Body of pancreas (tissue), 4 donors: ENCODE measurements at regions not wholly inside any gene's neighbourhood (a gene's known extent, or its start where the extent isn't known, plus 50 kb on each side); places are given as distances from the start of the nearest gene placed in this dataset.

Source experiments
- ATAC-seq: fragments of 150-250 bp; one replicate; pipeline ENCODE4 v1.9.1; 2016
- DNase-seq, 4 donors: peaks; one replicate each; pipeline ENCODE4 v3.0.0-alpha.2; 2019
- H3K27ac ChIP-seq, 4 donors: fragments of 200-600 bp; sonication (generic); 1 replicate in 3 of 4; 2 replicates in 1 of 4; pipeline versions ENCODE4 v1.5.1 to v1.6.1; 2016 to 2019; ENCODE audit warnings: mild to moderate bottlenecking in 1 of 4, mixed read lengths in 1 of 4, moderate library complexity in 1 of 4
- H3K27me3 ChIP-seq, 2 donors: fragments of 200-600 bp; sonication (generic); one replicate each; pipeline ENCODE4 v1.6.0; 2016; ENCODE audit warnings: mild to moderate bottlenecking in 1 of 2
- H3K36me3 ChIP-seq, 2 donors: fragments of 200-600 bp; sonication (generic); replicated peaks in 1 of 2; 2 replicates each; pipeline ENCODE4 v1.5.1; 2016; ENCODE audit warnings: low read depth in 2 of 2; ENCODE audit not compliant: insufficient read depth in 1 of 2
- H3K4me1 ChIP-seq: fragments of 200-600 bp; sonication (generic); one replicate; pipeline ENCODE4 v1.6.0; 2016
- H3K4me3 ChIP-seq, 2 donors: fragments of 200-600 bp; sonication (generic); 1 replicate in 1 of 2; 2 replicates in 1 of 2; pipeline ENCODE4 v1.5.1; 2016 to 2019
- H3K9me3 ChIP-seq, 3 donors: fragments of 200-600 bp; sonication (generic); 1 replicate in 2 of 3; 2 replicates in 1 of 3; pipeline ENCODE4 v1.5.1; 2016
- CTCF ChIP-seq, 7 experiments: fragments of 450-650 bp in 4 of 7; fragments of 200-600 bp in 3 of 7; sonication (generic) in 3 of 7; IDR thresholded peaks; one replicate each; pipeline ENCODE4 v1.5.1; 2016 to 2019; ENCODE audit warnings: antibody characterized with exemption in 7 of 7
- POLR2A ChIP-seq, 3 donors: fragments of 450-650 bp; IDR thresholded peaks; one replicate each; pipeline ENCODE4 v1.6.1; 2016; ENCODE audit warnings: antibody characterized with exemption in 3 of 3, mild to moderate bottlenecking in 2 of 3
- WGBS, 2 donors: methylation state at CpG; one replicate each; pipeline ENCODE4 v1.1.5; 2017; 5-methylcytosine and 5-hydroxymethylcytosine counted together
- intact Hi-C: fragments of 100-400 bp; cut with DNase I; formaldehyde crosslinking; loops from one replicate; pipeline ENCODE4 v1.15.1; 2023

GRCh38 chr6:128638817-128639216 lies 118.4 kb upstream of the PTPRK start:
- TF ChIP-seq CTCF (IDR thresholded peaks at IDR 0.05) (no peak), POLR2A (IDR thresholded peaks at IDR 0.05) (no peak)
- no peak for DNase-seq
- H3K4me3 ChIP-seq = no peak overlapping the region
- H3K36me3 ChIP-seq = no peaks in the 10 kb centered on the region
- H3K27me3 ChIP-seq = no peaks in the 10 kb centered on the region
- no peak for ATAC-seq
- H3K4me1 ChIP-seq = no peaks in the 10 kb centered on the region
- intact Hi-C loops = no loop called here
- no peak overlapping the region for H3K27ac ChIP-seq
- no peaks in the 10 kb centered on the region for H3K9me3 ChIP-seq

- no peak for TF ChIP-seq CTCF (IDR thresholded peaks at IDR 0.05)
- Histone ChIP-seq H3K9me3 (no peaks in the 10 kb centered on the region), H3K4me3 (no peak overlapping the region), H3K27me3 (no peaks in the 10 kb centered on the region), H3K36me3 (no peaks in the 10 kb centered on the region), H3K27ac (no peak overlapping the region), H3K4me1 (peaks cover 14% of the 10 kb centered on the region)
- ATAC-seq (no peak), DNase-seq (no peak)
- 65 to 73% methylated on average over 2 of the region's 2 CpGs for WGBS, 2 donors
- intact Hi-C loops = no loop called here
Observed at GRCh38 chr6:128635219-128635618, 114.8 kb upstream of the PTPRK start.

GRCh38 chr6:128632131-128632530 lies 111.7 kb upstream of the PTPRK start:
- Histone ChIP-seq H3K4me1 (peaks cover 17% of the 10 kb centered on the region), H3K4me3 (no peak overlapping the region), H3K27me3 (no peaks in the 10 kb centered on the region), H3K36me3 (no peaks in the 10 kb centered on the region), H3K27ac (no peak overlapping the region), H3K9me3 (no peaks in the 10 kb centered on the region)
- whole genome bisulfite sequencing, 2 donors = 29 to 40% methylated on average over 2 of the region's 2 CpGs
- peak in 1 of 4 donors; percentile 10 for DNase-seq
- peak; percentile 71 for ATAC-seq
- TF ChIP-seq POLR2A (IDR thresholded peaks at IDR 0.05) = no peak
- no peak for TF ChIP-seq CTCF (IDR thresholded peaks at IDR 0.05)
- intact Hi-C loops = no loop called here

DNA sequence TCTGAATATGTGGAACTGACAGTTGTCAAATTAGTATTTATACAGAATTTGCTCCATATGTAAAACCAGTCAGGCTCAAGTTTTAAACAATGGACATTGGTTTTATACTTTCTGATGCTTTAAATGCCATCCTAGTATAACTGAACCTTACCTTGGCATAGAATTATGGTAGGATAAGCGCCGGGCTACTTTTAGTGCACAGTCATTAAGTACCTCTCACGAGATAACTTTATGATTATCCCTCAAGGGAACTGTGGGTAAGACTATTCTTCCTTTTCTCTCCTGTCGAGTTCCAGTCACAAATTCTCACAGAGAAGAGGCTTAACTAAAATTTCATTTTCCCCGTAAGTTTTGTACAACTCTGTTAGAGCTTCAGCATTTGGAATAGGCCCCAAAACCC lies 110.6 kb upstream of the PTPRK start:
- Histone ChIP-seq H3K27ac (no peak overlapping the region), H3K27me3 (no peaks in the 10 kb centered on the region), H3K9me3 (no peaks in the 10 kb centered on the region), H3K36me3 (no peaks in the 10 kb centered on the region), H3K4me3 (no peak overlapping the region), H3K4me1 (peaks cover 17% of the 10 kb centered on the region)
- TF ChIP-seq POLR2A (IDR thresholded peaks at IDR 0.05) (no peak), CTCF (IDR thresholded peaks at IDR 0.05) (no peak)
- intact Hi-C loops = no loop called here
- DNase-seq = no peak
- ATAC-seq = no peak
- WGBS, 2 donors = 88 to 89% methylated on average over 5 of the region's 5 CpGs

GRCh38 chr6:128630213-128630612 lies 109.8 kb upstream of the PTPRK start:
- DNase-seq (peak; percentile 23 to 51 (median 40)), ATAC-seq (peak; percentile 59)
- intact Hi-C loops = no loop called here
- H3K27ac ChIP-seq = no peak overlapping the region
- no peaks in the 10 kb centered on the region for H3K27me3 ChIP-seq
- H3K9me3 ChIP-seq = no peaks in the 10 kb centered on the region
- WGBS, 2 donors = 35 to 39% methylated on average over 3 of the region's 3 CpGs
- no peaks in the 10 kb centered on the region for H3K36me3 ChIP-seq
- H3K4me3 ChIP-seq = no peak overlapping the region
- H3K4me1 ChIP-seq = peaks cover 17% of the 10 kb centered on the region
- no peak for TF ChIP-seq POLR2A (IDR thresholded peaks at IDR 0.05)
- TF ChIP-seq CTCF (IDR thresholded peaks at IDR 0.05) = no peak
